Panc1 (cell line): ENCODE measurements at regions not wholly inside any gene's neighbourhood (a gene's known extent, or its start where the extent isn't known, plus 50 kb on each side); places are given as distances from the start of the nearest gene placed in this dataset.

Experiments
- ATAC-seq: fragments of 200-7000 bp; cut with Tn5 transposase; 2 replicates; pipeline ENCODE4 v1.9.1; 2020; ENCODE audit warnings: mild to moderate bottlenecking, moderate library complexity
- BruUV-seq: library from RNA; stranded (reverse); fragments of 400-500 nt; replicated peaks from 2 replicates; lab custom pipeline; 2021; lab: Mats Ljungman, UMichigan
- CTCF ChIA-PET: fragments of 300-600 bp; sonication (Branson Sonifier 250); formaldehyde crosslinking; loops from one replicate; lab custom pipeline; 2022; ENCODE audit warnings: antibody characterized with exemption; lab: Charles Lee
- POLR2A ChIA-PET: fragments of 300-600 bp; sonication (Branson Sonifier 250); formaldehyde crosslinking; loops from one replicate; lab custom pipeline; 2022; ENCODE audit warnings: antibody characterized with exemption; lab: Charles Lee
- DNase-seq: peaks from one replicate; pipeline ENCODE4 v3.0.0-alpha.2; 2010; ENCODE audit warnings: low read depth, low spot score
- H3K27ac ChIP-seq: 2 replicates; pipeline ENCODE4 v1.5.1; 2011; ENCODE audit warnings: mild to moderate bottlenecking, low read length, inconsistent platforms
- H3K27me3 ChIP-seq: fragments of 200-500 bp; sonication (Bioruptor generic); 2 replicates; pipeline ENCODE4 v1.6.0; 2014; ENCODE audit warnings: low read length, inconsistent platforms; ENCODE audit not compliant: control insufficient read depth, insufficient read depth
- H3K36me3 ChIP-seq: fragments of 200-500 bp; sonication (Bioruptor generic); 2 replicates; pipeline ENCODE4 v1.5.1; 2014; ENCODE audit warnings: inconsistent platforms, mild to moderate bottlenecking, low read length, moderate library complexity; ENCODE audit not compliant: control insufficient read depth, insufficient read depth
- H3K4me1 ChIP-seq: 2 replicates; pipeline ENCODE4 v1.5.1; 2011; ENCODE audit warnings: inconsistent platforms, mild to moderate bottlenecking, low read length, moderate library complexity; ENCODE audit not compliant: control insufficient read depth, insufficient read depth
- H3K4me3 ChIP-seq, 2 experiments: 2 replicates each; pipeline ENCODE4 v1.5.1; 2011 to 2012; ENCODE audit warnings: low read depth in 2 of 2, low read length in 2 of 2, mild to moderate bottlenecking in 2 of 2, inconsistent platforms in 1 of 2, moderate library complexity in 1 of 2
- H3K9me3 ChIP-seq: fragments of 200-500 bp; sonication (Bioruptor generic); 2 replicates; pipeline ENCODE4 v1.5.1; 2014; ENCODE audit warnings: low read depth, mild to moderate bottlenecking, inconsistent platforms, low read length, moderate library complexity; ENCODE audit not compliant: control insufficient read depth, insufficient read depth
- POLR2AphosphoS5 ChIP-seq: IDR thresholded peaks from 2 replicates; pipeline ENCODE4 v1.6.1; 2012; ENCODE audit warnings: mild to moderate bottlenecking, low read depth, low read length, moderate library complexity
- SIN3A ChIP-seq: IDR thresholded peaks from 2 replicates; pipeline ENCODE4 v1.6.1; 2012; ENCODE audit warnings: low read depth, mild to moderate bottlenecking, low read length, moderate library complexity, borderline replicate concordance; ENCODE audit not compliant: insufficient read depth
- TCF7L2 ChIP-seq: IDR thresholded peaks from 2 replicates; pipeline ENCODE4 v1.6.1; 2011; ENCODE audit warnings: mild to moderate bottlenecking, low read depth, low read length, inconsistent platforms
- in situ Hi-C: cut with HindIII; loops from 2 replicates; pipeline ENCODE4 v1.10.0; 2016; ENCODE audit warnings: low sequenced_read_pairs, low pct_unique_long_range_greater_than_20kb
- intact Hi-C: fragments of 100-400 bp; cut with micrococcal nuclease; formaldehyde crosslinking; loops from one replicate; pipeline ENCODE4 v1.10.0; 2022; ENCODE audit not compliant: unreplicated experiment
- TF ChIP-seq, protein P1 (sequence below), 2 experiments: IDR thresholded peaks; 2 replicates each; pipeline ENCODE4 v1.6.1; 2011 to 2012; ENCODE audit warnings: low read depth in 2 of 2, control low read depth in 1 of 2, low read length in 1 of 2, mild to moderate bottlenecking in 1 of 2, moderate library complexity in 1 of 2; ENCODE audit not compliant: insufficient read depth in 1 of 2
- TF ChIP-seq, protein P2 (sequence below): fragments of 450-650 bp; IDR thresholded peaks from 2 replicates; pipeline ENCODE4 v1.5.1; 2017; ENCODE audit warnings: mild to moderate bottlenecking

DNA sequence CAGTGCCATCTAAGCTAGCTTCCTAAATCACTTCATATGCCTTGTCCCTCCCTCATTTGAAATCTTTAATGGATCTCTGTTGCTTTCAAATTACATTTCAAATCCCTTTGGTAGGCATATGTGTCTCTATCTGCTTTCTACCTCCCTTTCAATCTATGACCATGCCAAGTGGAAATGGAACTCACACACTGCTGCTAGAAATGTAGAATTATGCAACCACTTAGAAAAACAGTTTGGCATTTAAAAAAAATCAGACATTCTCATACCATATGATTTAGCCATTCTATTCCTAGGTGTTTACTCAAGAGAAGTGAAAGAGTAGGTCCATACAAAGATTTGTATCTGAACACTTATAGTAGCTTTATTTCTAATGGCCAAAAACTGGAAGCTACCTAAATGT is 413.5 kb upstream of the INTU start:
- Histone ChIP-seq H3K4me3 (no peak overlapping the region), H3K27me3 (no peaks in the 10 kb centered on the region), H3K9me3 (no peaks in the 10 kb centered on the region), H3K36me3 (no peaks in the 10 kb centered on the region), H3K4me1 (no peaks in the 10 kb centered on the region), H3K27ac (no peak overlapping the region)
- BruUV-seq: no TSS peak
- no peak for DNase-seq
- no peak for ATAC-seq
- ChIA-PET POLR2A (no interaction called here), CTCF (no interaction called here)
- in situ Hi-C loops: no loop called here
- TF ChIP-seq, protein P1, sequence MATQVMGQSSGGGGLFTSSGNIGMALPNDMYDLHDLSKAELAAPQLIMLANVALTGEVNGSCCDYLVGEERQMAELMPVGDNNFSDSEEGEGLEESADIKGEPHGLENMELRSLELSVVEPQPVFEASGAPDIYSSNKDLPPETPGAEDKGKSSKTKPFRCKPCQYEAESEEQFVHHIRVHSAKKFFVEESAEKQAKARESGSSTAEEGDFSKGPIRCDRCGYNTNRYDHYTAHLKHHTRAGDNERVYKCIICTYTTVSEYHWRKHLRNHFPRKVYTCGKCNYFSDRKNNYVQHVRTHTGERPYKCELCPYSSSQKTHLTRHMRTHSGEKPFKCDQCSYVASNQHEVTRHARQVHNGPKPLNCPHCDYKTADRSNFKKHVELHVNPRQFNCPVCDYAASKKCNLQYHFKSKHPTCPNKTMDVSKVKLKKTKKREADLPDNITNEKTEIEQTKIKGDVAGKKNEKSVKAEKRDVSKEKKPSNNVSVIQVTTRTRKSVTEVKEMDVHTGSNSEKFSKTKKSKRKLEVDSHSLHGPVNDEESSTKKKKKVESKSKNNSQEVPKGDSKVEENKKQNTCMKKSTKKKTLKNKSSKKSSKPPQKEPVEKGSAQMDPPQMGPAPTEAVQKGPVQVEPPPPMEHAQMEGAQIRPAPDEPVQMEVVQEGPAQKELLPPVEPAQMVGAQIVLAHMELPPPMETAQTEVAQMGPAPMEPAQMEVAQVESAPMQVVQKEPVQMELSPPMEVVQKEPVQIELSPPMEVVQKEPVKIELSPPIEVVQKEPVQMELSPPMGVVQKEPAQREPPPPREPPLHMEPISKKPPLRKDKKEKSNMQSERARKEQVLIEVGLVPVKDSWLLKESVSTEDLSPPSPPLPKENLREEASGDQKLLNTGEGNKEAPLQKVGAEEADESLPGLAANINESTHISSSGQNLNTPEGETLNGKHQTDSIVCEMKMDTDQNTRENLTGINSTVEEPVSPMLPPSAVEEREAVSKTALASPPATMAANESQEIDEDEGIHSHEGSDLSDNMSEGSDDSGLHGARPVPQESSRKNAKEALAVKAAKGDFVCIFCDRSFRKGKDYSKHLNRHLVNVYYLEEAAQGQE (IDR thresholded peaks at IDR 0.05; ENCODE audit: insufficient read depth in 1 of 2, low read depth in 2 of 2, low read length in 1 of 2): no peak
- TF ChIP-seq, protein P2, sequence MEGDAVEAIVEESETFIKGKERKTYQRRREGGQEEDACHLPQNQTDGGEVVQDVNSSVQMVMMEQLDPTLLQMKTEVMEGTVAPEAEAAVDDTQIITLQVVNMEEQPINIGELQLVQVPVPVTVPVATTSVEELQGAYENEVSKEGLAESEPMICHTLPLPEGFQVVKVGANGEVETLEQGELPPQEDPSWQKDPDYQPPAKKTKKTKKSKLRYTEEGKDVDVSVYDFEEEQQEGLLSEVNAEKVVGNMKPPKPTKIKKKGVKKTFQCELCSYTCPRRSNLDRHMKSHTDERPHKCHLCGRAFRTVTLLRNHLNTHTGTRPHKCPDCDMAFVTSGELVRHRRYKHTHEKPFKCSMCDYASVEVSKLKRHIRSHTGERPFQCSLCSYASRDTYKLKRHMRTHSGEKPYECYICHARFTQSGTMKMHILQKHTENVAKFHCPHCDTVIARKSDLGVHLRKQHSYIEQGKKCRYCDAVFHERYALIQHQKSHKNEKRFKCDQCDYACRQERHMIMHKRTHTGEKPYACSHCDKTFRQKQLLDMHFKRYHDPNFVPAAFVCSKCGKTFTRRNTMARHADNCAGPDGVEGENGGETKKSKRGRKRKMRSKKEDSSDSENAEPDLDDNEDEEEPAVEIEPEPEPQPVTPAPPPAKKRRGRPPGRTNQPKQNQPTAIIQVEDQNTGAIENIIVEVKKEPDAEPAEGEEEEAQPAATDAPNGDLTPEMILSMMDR: no peak
- TF ChIP-seq SIN3A: no peak
- TF ChIP-seq POLR2AphosphoS5: no peak
- no peak for TF ChIP-seq TCF7L2
- intact Hi-C loops: no loop called here

DNA sequence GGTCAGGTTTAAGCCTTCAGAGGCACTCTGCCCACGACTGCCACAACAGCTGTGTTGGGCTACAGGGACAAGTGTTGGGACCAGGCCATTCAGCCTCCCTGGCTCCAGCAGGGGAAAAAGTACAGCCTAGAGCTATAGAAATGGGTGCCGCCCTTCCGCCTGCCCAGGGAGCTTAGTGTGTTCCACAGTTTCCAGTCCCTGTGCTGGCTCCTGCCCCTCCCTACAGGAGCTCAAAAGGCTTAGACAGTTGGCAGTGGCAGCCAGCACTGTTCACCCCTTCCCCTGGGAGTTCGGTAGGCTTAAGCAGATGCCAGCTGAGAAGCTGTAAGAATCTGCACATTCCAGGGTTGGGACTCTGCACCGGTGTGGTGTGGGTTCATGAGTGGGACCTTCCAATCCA is 408.2 kb upstream of the INTU start:
- H3K4me3 ChIP-seq: no peak overlapping the region
- ATAC-seq (no peak), DNase-seq (no peak)
- intact Hi-C loops: no loop called here
- H3K27me3 ChIP-seq: no peaks in the 10 kb centered on the region
- POLR2A ChIA-PET: no interaction called here
- H3K36me3 ChIP-seq: no peaks in the 10 kb centered on the region
- H3K27ac ChIP-seq: no peak overlapping the region
- no peaks in the 10 kb centered on the region for H3K9me3 ChIP-seq
- TF ChIP-seq, protein P1 (IDR thresholded peaks at IDR 0.05; ENCODE audit: insufficient read depth in 1 of 2, low read depth in 2 of 2, low read length in 1 of 2): no peak
- TF ChIP-seq POLR2AphosphoS5 (no peak), TCF7L2 (no peak), SIN3A (no peak)
- TF ChIP-seq, protein P2: no peak
- in situ Hi-C loops: no loop called here
- H3K4me1 ChIP-seq: no peaks in the 10 kb centered on the region
- no TSS peak for BruUV-seq
- CTCF ChIA-PET: no interaction called here
